HG03159 (cell line): ENCODE measurements at regions not wholly inside any gene's neighbourhood (a gene's known extent, or its start where the extent isn't known, plus 50 kb on each side); places are given as distances from the start of the nearest gene placed in this dataset.
"Not testable (repeated sequence)": the region's sequence is repeated elsewhere in the genome, so short reads cannot be mapped to it uniquely, and the experiment has no call there.

Experiments used
- ATAC-seq: cut with Tn5 transposase; IDR thresholded peaks from one replicate; pipeline ENCODE4 v1.9.1; 2021; ENCODE audit warnings: mild to moderate bottlenecking, moderate library complexity; ENCODE audit not compliant: unreplicated experiment

- peak; percentile 89 for ATAC-seq
Observed at GRCh38 chr11:129695571-129696308, 119.9 kb upstream of the TMEM45B start.

GRCh38 chr11:129696309-129696989 is 119.2 kb upstream of the TMEM45B start:
- no peak for ATAC-seq

GRCh38 chr11:129698212-129698611 is 117.4 kb upstream of the TMEM45B start:
- ATAC-seq, result no peak

DNA sequence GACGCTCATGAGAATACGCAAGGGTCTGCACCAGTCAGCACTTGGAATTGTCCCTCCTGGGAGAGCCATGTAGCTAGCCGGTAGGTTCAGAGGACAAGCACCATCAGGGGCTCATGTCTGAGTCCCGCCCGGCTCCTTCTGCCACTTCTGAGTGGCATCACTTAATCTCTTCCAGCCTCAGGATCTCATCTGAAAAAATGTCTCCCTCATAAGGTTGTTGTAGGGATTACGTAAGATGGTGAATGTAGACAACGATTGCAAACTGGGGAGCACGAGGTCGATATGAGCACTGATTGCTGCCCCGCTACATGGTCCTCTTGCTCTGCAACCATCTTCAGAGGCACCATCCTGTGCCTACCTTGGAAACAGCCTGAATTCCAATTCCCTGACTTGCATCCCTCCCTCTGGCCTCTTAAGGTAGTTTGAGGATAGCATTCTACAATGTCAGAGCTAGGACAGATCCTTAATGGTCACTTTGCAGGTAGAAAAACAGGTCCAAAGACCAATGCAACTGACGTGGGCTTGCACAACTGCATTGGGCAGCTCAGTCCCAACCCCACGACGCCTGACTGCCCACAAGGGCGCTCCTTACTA is 115.8 kb upstream of the TMEM45B start:
- no peak for ATAC-seq

DNA sequence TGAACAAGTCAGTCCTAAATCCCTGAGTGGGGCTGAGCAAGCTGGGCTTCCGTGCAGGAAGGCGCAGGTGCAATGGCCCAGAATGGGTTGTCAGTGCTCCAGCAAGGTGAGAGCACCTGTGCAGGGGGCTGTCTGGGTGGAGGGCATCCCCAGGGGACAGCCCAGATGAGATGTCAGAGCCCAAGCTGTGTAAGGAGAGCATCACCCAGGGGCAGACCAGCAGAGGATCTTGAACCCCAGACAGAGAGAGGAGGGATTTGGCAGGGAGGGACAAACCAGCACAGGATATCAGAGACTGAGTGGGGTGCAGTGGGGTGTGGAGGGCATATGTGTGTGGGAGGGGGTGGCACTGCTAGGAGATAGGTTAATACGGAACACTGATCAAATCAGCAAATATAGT is 114.9 kb upstream of the TMEM45B start:
- no peak for ATAC-seq

- no peak for ATAC-seq
Observed at GRCh38 chr11:129701706-129702105, 113.9 kb upstream of the TMEM45B start.

GRCh38 chr11:129702410-129703398 is 112.9 kb upstream of the TMEM45B start:
- no peak for ATAC-seq

GRCh38 chr11:129703846-129704245 is 111.8 kb upstream of the TMEM45B start:
- ATAC-seq, result no peak

DNA sequence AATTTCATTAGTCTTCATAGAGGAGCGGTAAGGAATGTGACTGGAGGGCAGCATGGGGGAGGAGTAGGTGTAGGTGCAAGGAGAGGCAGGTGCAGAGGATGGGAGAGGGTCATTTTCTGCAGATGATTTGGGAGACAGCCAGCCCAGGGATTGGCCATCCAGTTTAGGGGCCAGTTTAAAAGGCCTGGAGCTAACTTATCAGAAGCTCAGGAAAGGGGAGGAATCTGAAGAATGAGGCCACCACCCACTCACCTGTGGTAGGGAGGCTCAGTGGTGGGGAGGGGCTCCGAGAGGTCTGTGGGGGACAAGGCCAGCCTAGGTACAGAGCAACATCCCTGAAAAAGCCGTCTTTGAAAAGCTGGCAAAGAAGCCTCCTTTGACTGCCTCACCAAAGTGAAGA is 110.8 kb upstream of the TMEM45B start:
- ATAC-seq, result no peak

- ATAC-seq, result no peak
Observed at GRCh38 chr11:129705341-129705740, 110.3 kb upstream of the TMEM45B start.

DNA sequence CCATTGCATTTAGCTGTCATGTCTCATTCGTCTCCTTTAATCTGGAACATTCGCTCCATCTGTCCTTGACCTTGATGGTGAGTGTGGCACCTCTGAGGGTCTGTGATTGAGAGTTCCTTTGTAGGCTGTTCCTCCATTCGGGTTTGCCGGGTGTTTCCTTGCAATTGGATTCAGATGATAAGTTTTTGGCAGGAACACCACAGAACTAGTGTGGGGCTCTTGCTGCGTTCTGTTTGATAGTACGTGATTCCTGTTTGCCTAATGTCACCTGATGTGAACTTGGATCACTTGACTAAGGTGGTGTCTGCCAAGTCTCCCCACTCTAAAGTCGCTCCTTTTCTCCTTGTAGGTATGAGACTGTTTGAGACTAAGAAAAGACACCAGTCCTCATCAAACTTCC is 109.7 kb upstream of the TMEM45B start:
- no peak for ATAC-seq

GRCh38 chr11:129709801-129710398 is 105.7 kb upstream of the TMEM45B start:
- no peak for ATAC-seq

DNA sequence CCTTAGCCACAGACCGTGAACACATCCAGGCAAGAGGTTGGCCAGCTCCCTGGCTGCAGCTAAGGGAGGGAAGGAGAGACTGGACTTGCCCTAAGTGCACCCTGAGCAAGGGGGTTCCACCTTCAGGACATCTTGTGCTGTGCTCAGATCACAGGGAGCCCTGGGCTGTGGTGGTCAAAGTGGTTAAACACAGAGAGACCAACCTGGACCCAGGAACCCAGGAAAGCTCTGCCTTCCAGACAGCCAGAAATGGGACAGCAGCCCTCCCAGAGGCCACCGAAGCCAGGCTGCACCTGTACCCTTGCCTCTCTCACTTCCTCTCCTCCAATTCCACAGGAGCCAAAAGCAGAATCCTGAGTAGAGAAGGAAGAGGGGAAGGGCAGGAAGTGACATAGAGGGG is 105.2 kb upstream of the TMEM45B start:
- ATAC-seq, result no peak

GRCh38 chr11:129711760-129712159 is 103.9 kb upstream of the TMEM45B start:
- no peak for ATAC-seq

- ATAC-seq, result not testable (repeated sequence)
Observed at GRCh38 chr11:129712486-129713240, 103.0 kb upstream of the TMEM45B start.

DNA sequence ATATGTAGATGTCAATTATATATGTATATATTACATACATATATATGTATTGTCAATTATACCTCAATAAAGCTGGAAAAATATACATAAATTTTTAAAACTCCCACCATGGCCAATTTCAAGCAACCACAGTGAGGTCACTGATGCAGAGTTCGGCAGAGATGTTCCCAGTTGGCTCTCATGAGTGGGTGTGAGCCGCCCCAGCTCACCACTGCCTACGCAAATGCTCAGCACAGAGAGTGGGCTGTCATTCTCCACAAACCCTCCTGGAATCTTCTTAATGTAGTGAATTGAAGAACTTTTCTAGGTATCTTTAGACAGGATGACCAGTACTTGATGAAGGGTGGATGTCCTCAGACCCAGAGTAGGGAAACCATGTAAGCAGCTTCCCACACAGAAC is 96.6 kb upstream of the TMEM45B start:
- no peak for ATAC-seq

DNA sequence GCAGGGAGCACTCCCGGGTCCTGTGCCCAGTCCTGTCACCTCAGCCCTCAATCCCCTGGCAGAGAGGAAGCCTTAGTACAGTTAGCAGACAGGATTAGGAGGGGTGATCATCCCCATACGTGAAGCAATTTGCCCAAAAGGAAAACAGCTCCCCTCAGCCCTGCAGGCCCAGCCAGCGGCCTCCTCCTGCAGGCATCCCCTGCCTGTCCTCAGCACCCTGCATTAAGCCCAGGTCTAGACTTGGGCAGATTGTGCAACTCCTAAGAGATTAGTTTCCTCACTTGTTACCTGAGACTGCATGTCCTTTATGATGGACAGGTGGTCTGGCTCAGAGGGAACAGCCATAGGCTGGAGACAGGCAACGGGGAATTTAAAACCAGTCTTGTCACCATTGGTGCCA is 95.5 kb upstream of the TMEM45B start:
- no peak for ATAC-seq

DNA sequence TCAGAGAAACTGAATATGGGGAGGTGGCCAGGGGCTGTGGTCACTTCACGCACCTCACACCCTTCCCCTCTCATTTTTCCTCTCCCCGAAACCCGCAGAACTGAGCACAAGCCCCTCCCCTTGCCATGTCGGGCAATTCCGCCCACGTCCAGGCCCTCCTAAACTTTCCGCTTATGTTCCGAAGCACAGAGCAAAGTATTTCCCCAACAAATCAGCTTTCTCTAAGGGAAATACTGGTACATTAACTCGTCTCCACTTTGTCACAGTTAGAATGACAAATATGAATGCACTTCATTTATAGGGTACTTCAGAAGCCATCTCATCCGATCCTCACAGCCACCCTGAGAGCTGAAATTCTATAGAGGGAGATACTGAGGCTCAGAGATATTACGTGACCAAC is 94.7 kb upstream of the TMEM45B start:
- ATAC-seq, result no peak

GRCh38 chr11:129721685-129722084 is 94.0 kb upstream of the TMEM45B start:
- ATAC-seq, result no peak

- ATAC-seq, result no peak
Observed at GRCh38 chr11:129722529-129722928, 93.1 kb upstream of the TMEM45B start.
